OCI-LY3 (cell line): ENCODE measurements at regions not wholly inside any gene's neighbourhood (a gene's known extent, or its start where the extent isn't known, plus 50 kb on each side); places are given as distances from the start of the nearest gene placed in this dataset.

Source experiments
- H2AFZ ChIP-seq: fragments of 200-600, 300-600 bp; shearing (Covaris generic); 2 replicates; pipeline ENCODE4 v1.6.0; 2014; ENCODE audit warnings: antibody characterized with exemption, low read depth, low read length
- H3K27ac ChIP-seq: fragments of 200-600, 300-600 bp; sonication (generic); 2 replicates; pipeline ENCODE4 v1.5.1; 2014; ENCODE audit warnings: mild to moderate bottlenecking, low read length, moderate library complexity, mixed read lengths
- H3K27me3 ChIP-seq: fragments of 200-600, 300-600 bp; sonication (generic); 2 replicates; pipeline ENCODE4 v1.6.1; 2014; ENCODE audit warnings: low read depth, low read length, mixed read lengths
- H3K36me3 ChIP-seq: fragments of 200-600, 300-600 bp; sonication (generic); replicated peaks from 2 replicates; pipeline ENCODE3; 2014; ENCODE audit warnings: low read depth, low read length, mixed read lengths
- H3K4me1 ChIP-seq: fragments of 300-600, 200-600 bp; sonication (generic); 2 replicates; pipeline ENCODE4 v1.6.1; 2014; ENCODE audit warnings: low read length, mixed read lengths
- H3K4me2 ChIP-seq: fragments of 200-600, 300-600 bp; sonication (generic); 2 replicates; pipeline ENCODE4 v1.6.1; 2014; ENCODE audit warnings: low read length, mixed read lengths
- H3K4me3 ChIP-seq: fragments of 300-600, 200-600 bp; sonication (generic); 2 replicates; pipeline ENCODE4 v1.5.1; 2014; ENCODE audit warnings: antibody characterized with exemption, mild to moderate bottlenecking, low read length, moderate library complexity
- H3K79me2 ChIP-seq: fragments of 300-600, 200-600 bp; shearing (Covaris generic); 2 replicates; pipeline ENCODE4 v1.6.1; 2014; ENCODE audit warnings: mild to moderate bottlenecking, low read length, mixed read lengths
- H3K9ac ChIP-seq: fragments of 300-600, 200-600 bp; shearing (Covaris generic); 2 replicates; pipeline ENCODE4 v1.6.0; 2014; ENCODE audit warnings: mild to moderate bottlenecking, low read length, moderate library complexity
- H3K9me3 ChIP-seq: fragments of 200-600, 300-600 bp; shearing (Covaris generic); 2 replicates; pipeline ENCODE4 v1.6.1; 2014; ENCODE audit warnings: low read length, mixed read lengths; ENCODE audit not compliant: insufficient read depth
- H4K20me1 ChIP-seq: fragments of 200-600, 300-600 bp; sonication (generic); 2 replicates; pipeline ENCODE4 v1.6.1; 2016; ENCODE audit warnings: low read length, mixed read lengths; ENCODE audit not compliant: insufficient read depth
- EZH2phosphoT487 ChIP-seq: fragments of 200-600 bp; shearing (Covaris generic); IDR thresholded peaks from 2 replicates; pipeline ENCODE4 v1.6.1; 2018; ENCODE audit warnings: antibody characterized with exemption, mixed run types, low read depth
- TF ChIP-seq, protein P1 (sequence below): fragments of 200-600, 300-600 bp; sonication (generic); IDR thresholded peaks from 2 replicates; pipeline ENCODE4 v1.5.1; 2014; ENCODE audit warnings: antibody characterized with exemption, low read length, low read depth

DNA sequence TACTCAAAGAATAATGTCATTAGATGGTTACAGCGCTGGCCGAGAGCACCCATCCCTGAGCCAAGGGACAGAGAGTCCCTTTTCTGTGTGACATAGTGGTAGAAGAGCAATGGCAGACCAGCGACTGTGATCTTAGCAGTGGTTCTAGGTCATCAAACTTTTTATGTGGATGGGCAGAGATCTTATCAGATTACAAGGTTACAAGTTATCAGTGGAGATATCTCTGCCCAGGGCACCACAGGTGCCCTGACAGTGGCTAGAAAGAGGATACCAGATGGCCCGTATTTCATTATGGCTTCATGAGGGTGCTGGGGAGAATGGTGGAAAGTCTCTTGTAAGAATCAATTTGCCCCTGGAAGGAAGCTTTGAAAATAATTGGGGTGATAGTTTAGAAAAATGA is 62.7 kb downstream of the CYCS start:
- no peak overlapping the region for H3K9ac ChIP-seq
- H3K27me3 ChIP-seq, result no peaks in the 10 kb centered on the region; the same call in 1 of the 2 replicates
- no peaks in the 10 kb centered on the region for H3K36me3 ChIP-seq
- H3K27ac ChIP-seq, result no peak overlapping the region
- no peaks in the 10 kb centered on the region for H3K9me3 ChIP-seq
- no peaks in the 10 kb centered on the region for H3K79me2 ChIP-seq
- no peak overlapping the region for H3K4me3 ChIP-seq
- no peaks in the 10 kb centered on the region for H4K20me1 ChIP-seq
- H3K4me1 ChIP-seq, result no peaks in the 10 kb centered on the region
- no peak overlapping the region for H3K4me2 ChIP-seq
- no peak for TF ChIP-seq EZH2phosphoT487
- TF ChIP-seq, protein P1, sequence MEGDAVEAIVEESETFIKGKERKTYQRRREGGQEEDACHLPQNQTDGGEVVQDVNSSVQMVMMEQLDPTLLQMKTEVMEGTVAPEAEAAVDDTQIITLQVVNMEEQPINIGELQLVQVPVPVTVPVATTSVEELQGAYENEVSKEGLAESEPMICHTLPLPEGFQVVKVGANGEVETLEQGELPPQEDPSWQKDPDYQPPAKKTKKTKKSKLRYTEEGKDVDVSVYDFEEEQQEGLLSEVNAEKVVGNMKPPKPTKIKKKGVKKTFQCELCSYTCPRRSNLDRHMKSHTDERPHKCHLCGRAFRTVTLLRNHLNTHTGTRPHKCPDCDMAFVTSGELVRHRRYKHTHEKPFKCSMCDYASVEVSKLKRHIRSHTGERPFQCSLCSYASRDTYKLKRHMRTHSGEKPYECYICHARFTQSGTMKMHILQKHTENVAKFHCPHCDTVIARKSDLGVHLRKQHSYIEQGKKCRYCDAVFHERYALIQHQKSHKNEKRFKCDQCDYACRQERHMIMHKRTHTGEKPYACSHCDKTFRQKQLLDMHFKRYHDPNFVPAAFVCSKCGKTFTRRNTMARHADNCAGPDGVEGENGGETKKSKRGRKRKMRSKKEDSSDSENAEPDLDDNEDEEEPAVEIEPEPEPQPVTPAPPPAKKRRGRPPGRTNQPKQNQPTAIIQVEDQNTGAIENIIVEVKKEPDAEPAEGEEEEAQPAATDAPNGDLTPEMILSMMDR, result no peak
- H2AFZ ChIP-seq, result no peak overlapping the region

DNA sequence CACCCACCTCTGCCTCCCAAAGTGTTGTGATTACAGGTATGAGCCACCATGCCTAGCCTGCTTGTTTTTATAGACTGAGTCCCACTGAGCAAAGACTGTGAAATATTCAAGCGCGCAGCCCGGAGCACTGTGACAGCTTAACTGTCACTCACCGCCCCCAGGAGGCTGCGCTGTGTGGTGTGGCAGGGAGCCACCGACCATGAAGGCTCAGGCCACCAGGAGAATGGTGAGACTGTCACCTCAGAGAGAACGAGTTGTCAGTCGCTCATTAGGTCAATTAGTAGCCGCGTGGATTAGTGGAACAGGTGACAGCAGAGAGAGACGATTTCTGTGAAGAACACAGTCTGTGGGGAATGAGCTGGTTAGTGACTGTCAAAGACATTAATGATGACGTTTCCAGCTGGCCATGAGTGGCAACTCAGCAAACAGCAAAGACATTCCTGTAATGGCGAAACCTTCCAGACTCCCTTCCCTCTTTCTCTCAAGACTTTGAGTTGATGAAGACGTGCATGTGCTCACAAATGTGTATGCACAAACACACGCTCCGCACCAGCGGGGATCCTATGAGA is 64.5 kb downstream of the CYCS start:
- H4K20me1 ChIP-seq, result no peaks in the 10 kb centered on the region
- H3K79me2 ChIP-seq, result no peaks in the 10 kb centered on the region
- no peak overlapping the region for H3K4me3 ChIP-seq
- no peak overlapping the region for H2AFZ ChIP-seq
- no peak overlapping the region for H3K4me2 ChIP-seq
- TF ChIP-seq EZH2phosphoT487, result no peak
- TF ChIP-seq, protein P1, result no peak
- no peaks in the 10 kb centered on the region for H3K4me1 ChIP-seq
- H3K27ac ChIP-seq, result no peak overlapping the region
- H3K9ac ChIP-seq, result no peak overlapping the region
- H3K9me3 ChIP-seq, result no peaks in the 10 kb centered on the region
- H3K27me3 ChIP-seq, result no peaks in the 10 kb centered on the region; the same call in 1 of the 2 replicates
- no peaks in the 10 kb centered on the region for H3K36me3 ChIP-seq

DNA sequence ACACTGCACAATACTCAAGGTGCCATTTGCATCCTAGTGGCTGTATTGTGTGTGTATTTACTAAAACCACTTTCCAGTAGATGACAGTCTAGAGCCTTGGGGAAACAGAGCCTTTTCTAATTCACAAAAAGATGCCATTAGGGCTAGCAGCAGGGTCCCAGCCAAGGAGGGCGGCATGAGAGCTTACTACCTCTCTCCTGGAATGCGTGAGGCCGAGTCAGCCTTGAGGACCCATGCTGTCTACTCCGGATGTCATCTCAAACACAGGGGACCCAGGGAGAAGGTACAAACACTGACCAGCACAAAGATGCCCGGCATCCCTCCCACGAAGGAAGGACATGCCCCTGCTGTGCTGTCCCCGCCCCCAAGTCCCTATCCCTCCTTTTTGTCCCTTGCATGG is 65.5 kb downstream of the CYCS start:
- H3K27ac ChIP-seq, result no peak overlapping the region
- no peaks in the 10 kb centered on the region for H3K9me3 ChIP-seq
- no peak overlapping the region for H3K9ac ChIP-seq
- no peaks in the 10 kb centered on the region for H3K36me3 ChIP-seq
- no peak overlapping the region for H3K4me2 ChIP-seq
- H3K4me1 ChIP-seq, result no peaks in the 10 kb centered on the region
- no peak overlapping the region for H2AFZ ChIP-seq
- TF ChIP-seq EZH2phosphoT487, result no peak
- TF ChIP-seq, protein P1, result no peak
- H3K79me2 ChIP-seq, result no peaks in the 10 kb centered on the region
- no peaks in the 10 kb centered on the region for H4K20me1 ChIP-seq
- H3K4me3 ChIP-seq, result no peak overlapping the region
- H3K27me3 ChIP-seq, result peaks cover 4% of the 10 kb centered on the region; the same call in 1 of the 2 replicates

DNA sequence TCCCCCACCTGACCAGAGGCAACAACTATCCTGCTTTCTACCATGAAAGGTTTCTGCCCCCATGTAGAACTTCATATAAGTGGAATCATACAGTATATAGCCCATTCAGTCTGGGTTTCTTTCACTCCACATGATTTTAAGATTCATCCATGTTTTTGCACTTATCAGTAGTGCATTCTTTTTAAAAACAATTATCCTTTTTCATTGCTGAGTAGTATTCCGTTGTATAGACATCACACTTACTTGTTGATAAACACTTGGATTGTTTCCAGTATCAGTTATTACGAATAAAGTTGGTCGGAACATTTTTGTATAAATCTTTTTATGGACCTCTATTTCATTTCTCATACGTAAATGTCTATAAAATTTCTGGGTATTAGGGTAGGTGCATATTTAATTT is 68.7 kb downstream of the CYCS start:
- H3K36me3 ChIP-seq, result no peaks in the 10 kb centered on the region
- no peak overlapping the region for H2AFZ ChIP-seq
- no peaks in the 10 kb centered on the region for H3K79me2 ChIP-seq
- no peak overlapping the region for H3K4me2 ChIP-seq
- no peaks in the 10 kb centered on the region for H3K9me3 ChIP-seq
- no peaks in the 10 kb centered on the region for H3K4me1 ChIP-seq
- H3K4me3 ChIP-seq, result no peak overlapping the region
- TF ChIP-seq, protein P1, result no peak
- no peak for TF ChIP-seq EZH2phosphoT487
- no peak overlapping the region for H3K27ac ChIP-seq
- H4K20me1 ChIP-seq, result no peaks in the 10 kb centered on the region
- 0 out of 2 replicates have a peak, but pooled peaks cover 4% of the 10 kb centered on the region for H3K27me3 ChIP-seq
- no peak overlapping the region for H3K9ac ChIP-seq
